H1 (cell line): ENCODE measurements at regions not wholly inside any gene's neighbourhood (a gene's known extent, or its start where the extent isn't known, plus 50 kb on each side); places are given as distances from the start of the nearest gene placed in this dataset.

Experiments
- CTCF ChIA-PET: fragments of 300-600 bp; sonication (Branson Sonifier 250); formaldehyde crosslinking; loops from one replicate; lab custom pipeline; 2021; ENCODE audit not compliant: partially characterized antibody; lab: Charles Lee
- POLR2A ChIA-PET: fragments of 300-600 bp; sonication (Branson Sonifier 250); formaldehyde crosslinking; loops from one replicate; lab custom pipeline; 2021; ENCODE audit warnings: inconsistent platforms; ENCODE audit not compliant: partially characterized antibody; lab: Charles Lee
- DNase-seq, 2 experiments: peaks; one replicate each; pipeline versions ENCODE4 v3.0.0 to v3.0.0-alpha.2; 2010 to 2022; ENCODE audit warnings: low spot score in 2 of 2, low read depth in 1 of 2, mixed read lengths in 1 of 2
- FAIRE-seq: peaks from 2 replicates; lab custom pipeline; 2011; peaks lifted over from hg19 to GRCh38; lab: Jason Lieb, UNC
- H2AFZ ChIP-seq: 2 replicates; pipeline ENCODE4 v1.8.1; 2012; ENCODE audit warnings: low read length, inconsistent platforms
- H2AK5ac ChIP-seq: 2 replicates; pipeline ENCODE4 v1.6.1; 2013; ENCODE audit warnings: low read depth, low read length
- H2BK120ac ChIP-seq: replicated peaks from 2 replicates; pipeline ENCODE3; 2013; ENCODE audit warnings: low read depth, low read length, inconsistent platforms
- H2BK12ac ChIP-seq: 2 replicates; pipeline ENCODE4 v1.6.1; 2013; ENCODE audit warnings: low read depth, low read length
- H2BK15ac ChIP-seq: 2 replicates; pipeline ENCODE4 v1.6.1; 2013; ENCODE audit warnings: low read length
- H2BK20ac ChIP-seq: 2 replicates; pipeline ENCODE4 v1.6.1; 2013; ENCODE audit warnings: low read length
- H2BK5ac ChIP-seq: 2 replicates; pipeline ENCODE4 v1.6.1; 2013; ENCODE audit warnings: low read depth, low read length
- H3K14ac ChIP-seq: 2 replicates; pipeline ENCODE4 v1.6.1; 2013; ENCODE audit warnings: inconsistent platforms; ENCODE audit not compliant: insufficient read length
- H3K18ac ChIP-seq: 2 replicates; pipeline ENCODE4 v1.6.1; 2013; ENCODE audit warnings: low read length; ENCODE audit errors: extremely low read depth
- H3K23ac ChIP-seq: 2 replicates; pipeline ENCODE4 v1.6.1; 2013; ENCODE audit warnings: inconsistent platforms; ENCODE audit not compliant: insufficient read length
- H3K23me2 ChIP-seq: 2 replicates; pipeline ENCODE4 v1.6.1; 2013; ENCODE audit warnings: low read depth, low read length
- H3K27ac ChIP-seq: 2 replicates; pipeline ENCODE4 v1.6.1; 2011; ENCODE audit warnings: low read depth, low read length, inconsistent platforms
- H3K27me3 ChIP-seq, 4 experiments: replicated peaks in 1 of 4; 1 replicate in 1 of 4; 2 replicates in 3 of 4; pipeline versions ENCODE4 v1.6.1 to v1.8.1; 2011 to 2013; ENCODE audit warnings: low read length in 3 of 4, mild to moderate bottlenecking in 3 of 4, inconsistent platforms in 2 of 4, mixed read lengths in 2 of 4, moderate library complexity in 1 of 4; ENCODE audit not compliant: control insufficient read depth in 3 of 4, insufficient read depth in 3 of 4; ENCODE audit errors: extremely low read depth in 1 of 4
- H3K36me3 ChIP-seq, 4 experiments: 2 replicates each; pipeline versions ENCODE4 v1.6.1 to v1.8.1; 2011 to 2013; ENCODE audit warnings: mild to moderate bottlenecking in 4 of 4, low read length in 3 of 4, moderate library complexity in 2 of 4, control low read depth in 1 of 4, inconsistent platforms in 1 of 4; ENCODE audit not compliant: insufficient read depth in 4 of 4, control insufficient read depth in 2 of 4
- H3K4ac ChIP-seq: replicated peaks from 2 replicates; pipeline ENCODE3; 2013; ENCODE audit warnings: low read length, low read depth, mixed read lengths, inconsistent platforms; ENCODE audit not compliant: insufficient read length
- H3K4me1 ChIP-seq, 4 experiments: replicated peaks in 1 of 4; 1 replicate in 1 of 4; 2 replicates in 3 of 4; pipeline versions ENCODE4 v1.6.1 to v1.8.1; 2011 to 2013; ENCODE audit warnings: low read length in 3 of 4, inconsistent platforms in 2 of 4, mixed read lengths in 1 of 4; ENCODE audit not compliant: insufficient read depth in 4 of 4, control insufficient read depth in 3 of 4
- H3K4me2 ChIP-seq, 2 experiments: 2 replicates each; pipeline versions ENCODE4 v1.6.1 to v1.8.1; 2011 to 2013; ENCODE audit warnings: low read depth in 2 of 2, low read length in 2 of 2, control low read depth in 1 of 2, inconsistent platforms in 1 of 2, mild to moderate bottlenecking in 1 of 2; ENCODE audit not compliant: insufficient read depth in 1 of 2
- H3K4me3 ChIP-seq, 4 experiments: fragments of 200-600, 300-600 bp in 1 of 4; sonication (generic), shearing (Covaris generic), sonication (Bioruptor Twin) in 1 of 4; 2 replicates each; pipeline versions ENCODE4 v1.5.1 to v1.8.1; 2011 to 2016; ENCODE audit warnings: low read length in 4 of 4, low read depth in 3 of 4, control low read depth in 2 of 4, inconsistent platforms in 2 of 4, mild to moderate bottlenecking in 2 of 4, mixed read lengths in 1 of 4, moderate library complexity in 1 of 4; ENCODE audit not compliant: insufficient read depth in 2 of 4; ENCODE audit errors: extremely low read depth in 1 of 4
- H3K56ac ChIP-seq: replicated peaks from 2 replicates; pipeline ENCODE3; 2013; ENCODE audit warnings: low read depth, mild to moderate bottlenecking, mixed read lengths, low read length, inconsistent platforms; ENCODE audit not compliant: insufficient read length
- H3K79me1 ChIP-seq: 2 replicates; pipeline ENCODE4 v1.6.1; 2013; ENCODE audit warnings: low read depth, low read length, control low read depth
- H3K79me2 ChIP-seq, 2 experiments: 2 replicates each; pipeline versions ENCODE4 v1.6.1 to v1.8.1; 2012 to 2013; ENCODE audit warnings: low read length in 2 of 2, mild to moderate bottlenecking in 2 of 2, inconsistent platforms in 1 of 2; ENCODE audit not compliant: insufficient read depth in 2 of 2, control insufficient read depth in 1 of 2
- H3K9ac ChIP-seq, 4 experiments: replicated peaks in 1 of 4; 1 replicate in 1 of 4; 2 replicates in 3 of 4; pipeline versions ENCODE4 v1.6.1 to v1.8.1; 2011 to 2013; ENCODE audit warnings: low read depth in 3 of 4, low read length in 3 of 4, control low read depth in 2 of 4, mild to moderate bottlenecking in 2 of 4, moderate library complexity in 2 of 4, inconsistent platforms in 1 of 4; ENCODE audit errors: extremely low read depth in 1 of 4
- H3K9me3 ChIP-seq, 2 experiments: 2 replicates each; pipeline versions ENCODE4 v1.6.1 to v1.8.1; 2012 to 2013; ENCODE audit warnings: mild to moderate bottlenecking in 2 of 2, moderate library complexity in 2 of 2, control low read depth in 1 of 2, inconsistent platforms in 1 of 2, low read depth in 1 of 2, low read length in 1 of 2, mixed read lengths in 1 of 2; ENCODE audit not compliant: insufficient read depth in 2 of 2
- H4K20me1 ChIP-seq, 2 experiments: replicated peaks in 1 of 2; 2 replicates each; pipeline versions ENCODE3 to v1.8.1; 2011 to 2013; ENCODE audit warnings: inconsistent platforms in 2 of 2, low read length in 2 of 2, mild to moderate bottlenecking in 1 of 2; ENCODE audit not compliant: insufficient read depth in 2 of 2, control insufficient read depth in 1 of 2
- H4K5ac ChIP-seq: 2 replicates; pipeline ENCODE4 v1.6.1; 2013; ENCODE audit warnings: low read length, low read depth, mixed read lengths, inconsistent platforms; ENCODE audit not compliant: insufficient read length
- H4K8ac ChIP-seq: 2 replicates; pipeline ENCODE4 v1.8.0; 2013; ENCODE audit warnings: mild to moderate bottlenecking, moderate library complexity, low read length, inconsistent platforms; ENCODE audit not compliant: insufficient read depth; ENCODE audit errors: extremely low read depth
- H4K91ac ChIP-seq: replicated peaks from 2 replicates; pipeline ENCODE3; 2013; ENCODE audit warnings: low read length, mixed read lengths, inconsistent platforms; ENCODE audit not compliant: insufficient read length
- BCL11A ChIP-seq, 2 experiments: IDR thresholded peaks; one replicate each; pipeline ENCODE4 v1.6.1; 2011; ENCODE audit warnings: low read depth in 2 of 2, low read length in 2 of 2, mild to moderate bottlenecking in 2 of 2
- WGBS, 2 experiments: shearing (Covaris generic) in 1 of 2; methylation state at CpG; one replicate each; pipeline versions ENCODE4 v1.1.6 to v1.1.7; 2013 to 2015; ENCODE audit warnings: low lambda C conversion rate in 2 of 2, mixed read lengths in 2 of 2, inconsistent platforms in 1 of 2, low coverage in 1 of 2, missing lambda C conversion rate in 1 of 2; ENCODE audit not compliant: insufficient replicate concordance in 2 of 2, insufficient coverage in 1 of 2, insufficient read length in 1 of 2; ENCODE audit errors: extremely low coverage in 1 of 2, missing lambda C conversion rate in 1 of 2; 5-methylcytosine and 5-hydroxymethylcytosine counted together

DNA sequence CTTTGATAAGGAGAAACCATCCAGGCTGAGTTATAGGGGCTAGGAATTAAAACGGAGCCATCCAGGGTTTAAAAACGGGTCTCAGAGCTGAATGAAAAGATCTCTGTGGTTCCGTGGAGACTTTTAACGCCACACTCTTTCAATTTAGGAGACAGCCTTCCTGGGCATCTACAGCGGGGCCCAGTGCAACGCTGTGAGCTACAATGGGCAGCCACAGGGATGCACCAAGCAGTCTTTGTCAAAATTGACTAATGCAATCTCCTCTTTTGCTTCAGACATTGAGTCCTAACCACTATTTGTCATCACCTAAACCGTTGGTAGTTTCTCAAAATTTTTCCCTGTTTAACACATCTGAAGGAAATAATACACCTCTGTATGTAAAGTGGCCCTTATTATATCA is 96.6 kb upstream of the ABCA1 start:
- no peak overlapping the region for H2BK15ac ChIP-seq
- DNase-seq (no peak), FAIRE-seq (no peak)
- H3K79me2 ChIP-seq, result no peaks in the 10 kb centered on the region
- no peak overlapping the region for H3K4me2 ChIP-seq
- H4K8ac ChIP-seq, result no peak overlapping the region
- no peaks in the 10 kb centered on the region for H3K36me3 ChIP-seq
- H3K18ac ChIP-seq, result no peak overlapping the region
- no peak overlapping the region for H3K27ac ChIP-seq
- H3K27me3 ChIP-seq, result no peaks in the 10 kb centered on the region
- no peak overlapping the region for H3K14ac ChIP-seq
- H3K23me2 ChIP-seq, result no peaks in the 10 kb centered on the region
- H3K9me3 ChIP-seq, result no peaks in the 10 kb centered on the region
- H4K20me1 ChIP-seq, result no peaks in the 10 kb centered on the region
- no peak overlapping the region for H3K4me3 ChIP-seq
- WGBS, 2 experiments, result 66% methylated on average over 7 of the region's 7 CpGs; no CpG with 5 or more reads in 1 of the 2 experiments
- H3K4me1 ChIP-seq, result peaks cover 0 to 3% (median 0%) of the 10 kb centered on the region in 4 experiments; a peak in 2 of 7 replicates
- no peak overlapping the region for H4K5ac ChIP-seq
- H3K79me1 ChIP-seq, result no peaks in the 10 kb centered on the region
- no peak overlapping the region for H2AK5ac ChIP-seq
- no peak overlapping the region for H2BK5ac ChIP-seq
- ChIA-PET POLR2A (interaction anchor here (1.0 to 2.8 kb wide), 3 partner anchors 10 to 56 kb away, joined by 3 to 7 read pairs (median 4); no protein-coding TSS in a partner anchor), CTCF (interaction anchor here (1.3 kb wide), 1 partner anchor 70 kb away, joined by 3 read pairs; no protein-coding TSS in a partner anchor)
- TF ChIP-seq BCL11A (IDR thresholded peaks at IDR 0.05; ENCODE audit: low read depth in 2 of 2, low read length in 2 of 2), result no peak
- no peak overlapping the region for H2BK20ac ChIP-seq
- H3K9ac ChIP-seq, result no peak overlapping the region
- no peak overlapping the region for H3K4ac ChIP-seq
- no peak overlapping the region for H4K91ac ChIP-seq
- no peak overlapping the region for H2BK120ac ChIP-seq
- no peak overlapping the region for H2AFZ ChIP-seq
- no peak overlapping the region for H3K56ac ChIP-seq
- no peak overlapping the region for H3K23ac ChIP-seq
- H2BK12ac ChIP-seq, result no peak overlapping the region
